SK-N-SH (cell line): ENCODE measurements at regions not wholly inside any gene's neighbourhood (a gene's known extent, or its start where the extent isn't known, plus 50 kb on each side); places are given as distances from the start of the nearest gene placed in this dataset.

Experiments
- CTCF ChIA-PET: fragments of 300-600, 350-600 bp; formaldehyde crosslinking; extraction: SDS; loops from one replicate; lab custom pipeline; 2021; lab: Yijun Ruan, JAX
- POLR2A ChIA-PET: fragments of 350-600 bp; sonication (Branson Sonifier 250); formaldehyde crosslinking; extraction: SDS; loops from one replicate; lab custom pipeline; 2020; ENCODE audit warnings: antibody characterized with exemption, inconsistent platforms; lab: Yijun Ruan, JAX
- DNase-seq: peaks from one replicate; pipeline ENCODE4 v3.0.0; 2012
- H2AFZ ChIP-seq: fragments of 200-600 bp; sonication (generic); 2 replicates; pipeline ENCODE4 v1.8.1; 2016; ENCODE audit warnings: antibody characterized with exemption, mild to moderate bottlenecking, low read depth
- H3F3A ChIP-seq: fragments of 200-600 bp; sonication (generic); replicated peaks from 2 replicates; pipeline ENCODE3; 2016; ENCODE audit warnings: antibody characterized with exemption, mild to moderate bottlenecking; ENCODE audit not compliant: insufficient read depth
- H3K27ac ChIP-seq, 2 experiments: fragments of 200-500 bp in 1 of 2; fragments of 200-600 bp in 1 of 2; sonication (Bioruptor generic) in 1 of 2; sonication (generic), shearing (Covaris generic) in 1 of 2; 2 replicates each; pipeline versions ENCODE4 v1.5.1 to v1.6.1; 2014 to 2016; ENCODE audit warnings: low read depth in 2 of 2, inconsistent platforms in 1 of 2, low read length in 1 of 2, mild to moderate bottlenecking in 1 of 2, mixed read lengths in 1 of 2
- H3K27me3 ChIP-seq: fragments of 200-600 bp; sonication (generic), shearing (Covaris generic); 2 replicates; pipeline ENCODE4 v1.6.1; 2016; ENCODE audit warnings: mixed run types; ENCODE audit not compliant: insufficient read depth
- H3K36me3 ChIP-seq, 2 experiments: fragments of 200-500 bp in 1 of 2; fragments of 200-600 bp in 1 of 2; sonication (Bioruptor generic) in 1 of 2; sonication (generic) in 1 of 2; replicated peaks in 1 of 2; 2 replicates each; pipeline versions ENCODE3 to v1.5.1; 2014 to 2016; ENCODE audit warnings: low read length in 1 of 2, mild to moderate bottlenecking in 1 of 2; ENCODE audit not compliant: insufficient read depth in 2 of 2, control insufficient read depth in 1 of 2
- H3K4me1 ChIP-seq, 2 experiments: fragments of 200-500 bp in 1 of 2; fragments of 200-600 bp in 1 of 2; sonication (Bioruptor generic) in 1 of 2; sonication (generic), shearing (Covaris generic) in 1 of 2; 2 replicates each; pipeline versions ENCODE4 v1.5.1 to v1.6.1; 2014 to 2016; ENCODE audit warnings: low read depth in 1 of 2, low read length in 1 of 2, mixed run types in 1 of 2; ENCODE audit not compliant: insufficient read depth in 2 of 2, control insufficient read depth in 1 of 2
- H3K4me2 ChIP-seq: fragments of 200-600 bp; sonication (generic), shearing (Covaris generic); 2 replicates; pipeline ENCODE4 v1.6.1; 2017; ENCODE audit warnings: mixed run types
- H3K4me3 ChIP-seq, 2 experiments: fragments of 200-500 bp in 1 of 2; fragments of 200-600 bp in 1 of 2; sonication (Bioruptor generic) in 1 of 2; sonication (generic), shearing (Covaris generic) in 1 of 2; 2 replicates each; pipeline versions ENCODE4 v1.5.1 to v1.8.1; 2014 to 2016; ENCODE audit warnings: low read depth in 2 of 2, inconsistent platforms in 1 of 2, low read length in 1 of 2, mild to moderate bottlenecking in 1 of 2, mixed read lengths in 1 of 2, moderate library complexity in 1 of 2
- H3K79me2 ChIP-seq: fragments of 200-600 bp; sonication (generic); 2 replicates; pipeline ENCODE4 v1.8.1; 2017; ENCODE audit warnings: mild to moderate bottlenecking; ENCODE audit not compliant: insufficient read depth
- H3K9ac ChIP-seq: fragments of 200-600 bp; sonication (generic); 2 replicates; pipeline ENCODE4 v1.6.1; 2017; ENCODE audit warnings: mixed run types
- H3K9me2 ChIP-seq: fragments of 200-600 bp; sonication (generic); 2 replicates; pipeline ENCODE4 v1.6.1; 2017; ENCODE audit warnings: mixed run types
- H3K9me3 ChIP-seq: fragments of 200-600 bp; sonication (generic); 2 replicates; pipeline ENCODE4 v1.6.1; 2017; ENCODE audit warnings: mixed run types, mild to moderate bottlenecking, moderate library complexity
- H4K20me1 ChIP-seq: fragments of 200-600 bp; sonication (generic); 2 replicates; pipeline ENCODE4 v1.6.1; 2017; ENCODE audit warnings: mild to moderate bottlenecking, mixed run types; ENCODE audit not compliant: insufficient read depth
- CHD2 ChIP-seq: fragments of 150-350 bp; IDR thresholded peaks from 2 replicates; pipeline ENCODE4 v1.6.1; 2018; ENCODE audit warnings: low read length; ENCODE audit not compliant: partially characterized antibody
- ELF1 ChIP-seq: IDR thresholded peaks from 2 replicates; pipeline ENCODE4 v1.4.0; 2012
- EZH2phosphoT487 ChIP-seq: fragments of 200-600 bp; sonication (generic); IDR thresholded peaks from 2 replicates; pipeline ENCODE4 v1.6.1; 2017; ENCODE audit warnings: low read depth, mixed run types, mild to moderate bottlenecking, antibody characterized with exemption, moderate library complexity, borderline replicate concordance
- FOSL2 ChIP-seq: IDR thresholded peaks from 2 replicates; pipeline ENCODE4 v1.4.0; 2012; ENCODE audit warnings: low read depth, mild to moderate bottlenecking, moderate library complexity, borderline replicate concordance
- FOXJ3 ChIP-seq: sonication (generic); formaldehyde crosslinking; IDR thresholded peaks from 2 replicates; pipeline ENCODE4 v1.5.1; 2020; ENCODE audit warnings: mild to moderate bottlenecking, missing genetic modification reagents
- FOXM1 ChIP-seq: IDR thresholded peaks from 2 replicates; pipeline ENCODE4 v1.4.0; 2012; ENCODE audit warnings: low read depth, mild to moderate bottlenecking
- MAX ChIP-seq: IDR thresholded peaks from 2 replicates; pipeline ENCODE4 v1.4.0; 2012; ENCODE audit warnings: low read depth
- MXI1 ChIP-seq: IDR thresholded peaks from 2 replicates; pipeline ENCODE4 v1.6.1; 2012; ENCODE audit warnings: mild to moderate bottlenecking, low read depth, low read length, improper control_type of control experiment
- NRF1 ChIP-seq: IDR thresholded peaks from 2 replicates; pipeline ENCODE4 v1.6.1; 2012; ENCODE audit warnings: low read depth, mild to moderate bottlenecking, low read length
- PBX3 ChIP-seq: IDR thresholded peaks from 2 replicates; pipeline ENCODE4; 2012
- POLR2AphosphoS5 ChIP-seq: IDR thresholded peaks from 2 replicates; pipeline ENCODE4 v1.6.1; 2012; ENCODE audit warnings: low read depth, low read length
- REST ChIP-seq: IDR thresholded peaks from 2 replicates; pipeline ENCODE4 v1.6.1; 2012; ENCODE audit warnings: mild to moderate bottlenecking, low read depth, low read length, moderate library complexity
- SIN3A ChIP-seq: IDR thresholded peaks from 2 replicates; pipeline ENCODE4 v1.6.1; 2012; ENCODE audit warnings: low read depth, mild to moderate bottlenecking, low read length, moderate library complexity, borderline replicate concordance
- SMC3 ChIP-seq: IDR thresholded peaks from 2 replicates; pipeline ENCODE4 v1.6.1; 2012; ENCODE audit warnings: low read depth, low read length, improper control_type of control experiment
- TAF1 ChIP-seq: IDR thresholded peaks from 2 replicates; pipeline ENCODE4 v1.6.1; 2012; ENCODE audit warnings: low read depth, mild to moderate bottlenecking, low read length, moderate library complexity, borderline replicate concordance
- TEAD4 ChIP-seq: IDR thresholded peaks from 2 replicates; pipeline ENCODE4 v1.4.0; 2012; ENCODE audit warnings: mild to moderate bottlenecking, borderline replicate concordance; ENCODE audit not compliant: insufficient read depth
- YY1 ChIP-seq: IDR thresholded peaks from 2 replicates; pipeline ENCODE4 v1.4.0; 2012; ENCODE audit warnings: low read depth, mild to moderate bottlenecking
- WGBS: methylation state at CpG from one replicate; pipeline ENCODE4 v1.1.6; 2017; ENCODE audit warnings: low lambda C conversion rate; 5-methylcytosine and 5-hydroxymethylcytosine counted together

GRCh38 chr15:62453375-62453774 is 288.3 kb upstream of the C2CD4B start:
- Histone ChIP-seq H3K4me2 (peak overlapping the region; percentile 35), H3K27ac (peak overlapping the region in 1 of 2 experiments; percentile 48; a peak in 1 of 4 replicates), H4K20me1 (no peaks in the 10 kb centered on the region), H3K9ac (no peak overlapping the region), H3K27me3 (no peaks in the 10 kb centered on the region), H3F3A (peaks cover 4% of the 10 kb centered on the region), H3K4me3 (no peak overlapping the region), H2AFZ (no peak overlapping the region), H3K79me2 (peaks cover 17% of the 10 kb centered on the region), H3K4me1 (peaks cover 30 to 51% of the 10 kb centered on the region in 2 experiments; a peak in 3 of 4 replicates), H3K36me3 (no peaks in the 10 kb centered on the region), H3K9me3 (no peaks in the 10 kb centered on the region), H3K9me2 (no peaks in the 10 kb centered on the region)
- TF ChIP-seq FOXJ3 (CRISPR knock-in tag) (no peak), MXI1 (no peak), CHD2 (no peak), SIN3A (no peak), PBX3 (no peak), REST (no peak), SMC3 (no peak), YY1 (no peak), POLR2AphosphoS5 (no peak), MAX (no peak), FOXM1 (no peak), NRF1 (no peak), TEAD4 (no peak), EZH2phosphoT487 (no peak), ELF1 (no peak), FOSL2 (no peak), TAF1 (no peak)
- CTCF ChIA-PET = interaction anchor here (1.2 kb wide), 1 partner anchor 16 kb away, joined by 3 read pairs; no protein-coding TSS in a partner anchor
- WGBS = 89% methylated on average over 3 of the region's 3 CpGs
- POLR2A ChIA-PET = no interaction called here
- no peak for DNase-seq
